ENCODE measurements at regions not wholly inside any gene's neighbourhood (a gene's known extent, or its start where the extent isn't known, plus 50 kb on each side); places are given as distances from the start of the nearest gene placed in this dataset.

DNA sequence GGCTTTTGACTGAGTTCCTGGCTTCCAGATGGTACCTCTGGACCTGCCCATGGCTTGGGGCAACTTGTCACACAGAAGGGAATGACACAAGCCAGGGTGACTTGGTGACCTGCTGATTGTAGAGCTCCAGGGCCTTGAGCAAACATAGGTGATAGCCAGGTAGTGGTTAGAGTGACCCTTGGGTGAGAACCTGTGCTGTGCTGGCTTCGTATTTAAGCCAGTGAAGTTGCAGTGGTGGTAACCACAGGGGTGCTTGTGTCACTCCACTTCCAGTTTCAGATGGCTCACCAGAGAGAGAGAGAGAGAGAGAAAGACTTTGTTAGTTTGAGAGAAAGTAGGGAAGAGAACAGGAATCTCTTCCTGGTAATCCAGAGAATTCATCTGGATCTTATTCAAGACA is 471.6 kb downstream of the ZIC3 start:
- WGBS, 2 donors = 50 to 57% methylated on average over 1 of the region's 1 CpG
- H3K4me1 ChIP-seq = no peaks in the 10 kb centered on the region
- no peak for TF ChIP-seq CTCF (IDR thresholded peaks at IDR 0.05)
- ATAC-seq = no peak
- no peak overlapping the region for H3K27ac ChIP-seq
- no peak for DNase-seq
- no peaks in the 10 kb centered on the region for H3K27me3 ChIP-seq
- no peaks in the 10 kb centered on the region for H3K9me3 ChIP-seq
- intact Hi-C loops (cut with DNase I) = no loop called here
- FAIRE-seq = no peak
- no peaks in the 10 kb centered on the region for H3K36me3 ChIP-seq
- no peak overlapping the region for H3K4me3 ChIP-seq

- no peak overlapping the region for H3K27ac ChIP-seq
- ATAC-seq (no peak), FAIRE-seq (no peak), DNase-seq (no peak)
- no peaks in the 10 kb centered on the region for H3K27me3 ChIP-seq
- H3K4me3 ChIP-seq = no peak overlapping the region
- no peaks in the 10 kb centered on the region for H3K36me3 ChIP-seq
- no peak for TF ChIP-seq CTCF (IDR thresholded peaks at IDR 0.05)
- no peaks in the 10 kb centered on the region for H3K4me1 ChIP-seq
- 20 to 28% methylated on average over 3 of the region's 3 CpGs for WGBS, 2 donors
- intact Hi-C loops (cut with DNase I) = no loop called here
- H3K9me3 ChIP-seq = no peaks in the 10 kb centered on the region
These were observed 492.0 kb downstream of the ZIC3 start for GRCh38 chrX:138057883-138058282.

DNA sequence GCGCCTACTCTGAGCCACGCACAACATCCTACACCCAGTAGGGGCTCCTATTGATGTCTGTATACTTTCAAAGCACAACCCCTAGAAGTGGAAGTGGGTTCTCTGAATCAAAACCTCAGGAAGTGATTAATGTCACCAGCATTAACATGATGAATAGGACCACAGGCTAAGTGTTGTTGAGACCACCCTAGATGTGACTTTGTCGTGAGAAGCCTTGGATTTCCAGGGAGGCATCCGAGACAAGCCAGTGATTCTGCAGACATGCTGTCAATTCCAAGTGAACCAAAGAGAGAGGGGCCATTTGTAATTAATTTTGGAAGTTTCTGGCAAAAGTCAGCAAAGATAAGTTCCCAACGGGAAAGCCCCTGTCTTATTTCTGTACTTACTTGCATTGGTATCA is 493.0 kb downstream of the ZIC3 start:
- no peak for FAIRE-seq
- H3K27ac ChIP-seq = no peak overlapping the region
- TF ChIP-seq CTCF (IDR thresholded peaks at IDR 0.05) = no peak
- DNase-seq = no peak
- no peaks in the 10 kb centered on the region for H3K36me3 ChIP-seq
- H3K27me3 ChIP-seq = no peaks in the 10 kb centered on the region
- no peak overlapping the region for H3K4me3 ChIP-seq
- intact Hi-C loops (cut with DNase I) = no loop called here
- 6 to 20% methylated on average over 5 of the region's 5 CpGs for WGBS, 2 donors
- no peaks in the 10 kb centered on the region for H3K4me1 ChIP-seq
- no peak for ATAC-seq
- H3K9me3 ChIP-seq = no peaks in the 10 kb centered on the region

DNA sequence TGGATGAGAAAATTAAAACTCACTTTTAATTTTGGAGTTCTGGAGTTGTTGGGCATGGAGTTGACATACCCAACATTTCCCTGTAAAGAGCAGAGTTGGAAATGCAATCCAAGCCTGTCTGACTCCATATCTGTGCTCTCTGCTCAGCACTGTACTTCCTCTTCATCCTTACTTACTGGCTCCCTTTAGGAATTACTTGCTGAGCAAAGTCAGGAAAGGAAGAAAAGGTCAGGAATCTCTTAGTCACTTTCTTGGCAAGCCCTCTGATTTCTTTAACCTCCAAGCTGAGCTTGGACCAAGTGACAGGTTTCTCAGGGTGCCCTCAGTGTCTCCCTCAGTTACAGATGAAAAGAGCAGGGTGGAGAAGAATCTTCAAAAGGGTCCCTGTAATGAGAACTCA is 501.5 kb downstream of the ZIC3 start:
- no peak for DNase-seq
- no peaks in the 10 kb centered on the region for H3K4me1 ChIP-seq
- ATAC-seq = no peak
- no peaks in the 10 kb centered on the region for H3K27me3 ChIP-seq
- no peak overlapping the region for H3K4me3 ChIP-seq
- no peaks in the 10 kb centered on the region for H3K9me3 ChIP-seq
- no peak for TF ChIP-seq CTCF (IDR thresholded peaks at IDR 0.05)
- H3K27ac ChIP-seq = no peak overlapping the region
- intact Hi-C loops (cut with DNase I) = no loop called here
- FAIRE-seq = no peak
- no peaks in the 10 kb centered on the region for H3K36me3 ChIP-seq

DNA sequence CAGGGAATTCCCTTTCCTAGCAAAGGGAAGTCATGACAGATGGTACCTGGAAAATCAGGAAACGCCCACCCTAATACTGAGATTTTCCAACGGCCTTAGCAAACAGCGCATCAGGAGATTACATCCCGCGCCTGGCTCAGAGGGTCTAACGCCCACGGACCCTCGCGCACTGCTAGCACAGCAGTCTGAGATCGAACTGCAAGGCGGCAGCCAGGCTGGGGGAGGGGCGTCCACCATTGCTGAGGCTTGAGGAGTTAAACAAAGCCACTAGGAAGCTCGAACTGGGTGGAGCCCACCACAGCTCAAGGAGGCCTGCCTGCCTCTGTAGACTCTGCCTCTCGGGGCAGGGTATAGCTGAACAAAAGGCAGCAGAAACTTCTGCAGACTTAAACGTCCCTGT is 507.7 kb downstream of the ZIC3 start:
- DNase-seq = peak in 1 of 6 donors; percentile 57
- no peak overlapping the region for H3K27ac ChIP-seq
- H3K36me3 ChIP-seq = no peaks in the 10 kb centered on the region
- TF ChIP-seq CTCF (IDR thresholded peaks at IDR 0.05) = no peak
- ATAC-seq = no peak
- intact Hi-C loops (cut with DNase I) = no loop called here
- no peaks in the 10 kb centered on the region for H3K9me3 ChIP-seq
- no peak for FAIRE-seq
- H3K4me3 ChIP-seq = no peak overlapping the region
- no peaks in the 10 kb centered on the region for H3K27me3 ChIP-seq
- 58 to 65% methylated on average over 15 of the region's 15 CpGs for WGBS, 2 donors
- no peaks in the 10 kb centered on the region for H3K4me1 ChIP-seq
